Right renal cortex interstitium (tissue), 3 donors: ENCODE measurements at regions not wholly inside any gene's neighbourhood (a gene's known extent, or its start where the extent isn't known, plus 50 kb on each side); places are given as distances from the start of the nearest gene placed in this dataset.

Source experiments
- DNase-seq, 3 donors: peaks; one replicate each; pipeline ENCODE4 v3.0.0-alpha.2; 2013; ENCODE audit warnings: low read depth in 3 of 3, low spot score in 2 of 3

DNA sequence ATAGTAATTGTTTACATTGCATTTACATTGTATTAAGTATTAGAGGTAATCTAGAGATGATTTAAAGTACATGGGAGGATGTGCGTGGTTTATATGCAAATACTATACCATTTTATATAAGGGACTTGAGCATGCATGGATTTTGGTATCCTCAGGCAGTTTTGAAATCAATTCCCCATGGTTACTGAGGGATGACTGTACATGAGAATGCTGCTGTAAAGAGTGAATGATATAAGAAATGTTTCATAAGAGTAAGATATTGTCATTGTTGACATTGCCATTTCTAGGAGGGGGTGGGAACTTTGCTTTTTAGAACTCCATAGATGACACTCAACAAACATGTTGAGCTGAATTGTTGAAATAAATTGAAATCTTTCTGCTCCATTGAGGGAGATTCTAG is 185.0 kb downstream of the SEMA6A start:
- no peak for DNase-seq

GRCh38 chr5:116388564-116389258 is 185.9 kb downstream of the SEMA6A start:
- DNase-seq: no peak

GRCh38 chr5:116387738-116388137 is 186.9 kb downstream of the SEMA6A start:
- DNase-seq: no peak

DNA sequence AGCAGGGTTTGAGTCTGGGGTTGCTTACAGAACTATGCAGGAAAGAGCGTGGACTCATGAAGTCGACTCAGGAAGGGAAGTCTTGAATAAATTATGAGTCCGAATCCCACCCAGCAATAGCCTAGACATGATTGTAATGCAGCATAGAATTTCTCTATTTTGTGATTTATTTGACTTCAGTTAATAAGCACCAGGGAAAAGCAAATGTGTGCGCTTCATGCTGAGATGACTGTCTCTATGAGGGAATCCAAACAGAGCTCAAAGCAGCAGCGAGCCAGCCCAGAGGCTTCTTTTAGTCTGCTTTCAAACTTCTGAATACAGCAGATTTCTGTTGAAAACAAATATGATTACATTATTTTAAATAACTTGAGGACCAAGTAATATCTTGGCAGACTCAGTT is 188.0 kb downstream of the SEMA6A start:
- DNase-seq: no peak

- no peak for DNase-seq
Measured at GRCh38 chr5:116382874-116383266, 191.8 kb downstream of the SEMA6A start.

DNA sequence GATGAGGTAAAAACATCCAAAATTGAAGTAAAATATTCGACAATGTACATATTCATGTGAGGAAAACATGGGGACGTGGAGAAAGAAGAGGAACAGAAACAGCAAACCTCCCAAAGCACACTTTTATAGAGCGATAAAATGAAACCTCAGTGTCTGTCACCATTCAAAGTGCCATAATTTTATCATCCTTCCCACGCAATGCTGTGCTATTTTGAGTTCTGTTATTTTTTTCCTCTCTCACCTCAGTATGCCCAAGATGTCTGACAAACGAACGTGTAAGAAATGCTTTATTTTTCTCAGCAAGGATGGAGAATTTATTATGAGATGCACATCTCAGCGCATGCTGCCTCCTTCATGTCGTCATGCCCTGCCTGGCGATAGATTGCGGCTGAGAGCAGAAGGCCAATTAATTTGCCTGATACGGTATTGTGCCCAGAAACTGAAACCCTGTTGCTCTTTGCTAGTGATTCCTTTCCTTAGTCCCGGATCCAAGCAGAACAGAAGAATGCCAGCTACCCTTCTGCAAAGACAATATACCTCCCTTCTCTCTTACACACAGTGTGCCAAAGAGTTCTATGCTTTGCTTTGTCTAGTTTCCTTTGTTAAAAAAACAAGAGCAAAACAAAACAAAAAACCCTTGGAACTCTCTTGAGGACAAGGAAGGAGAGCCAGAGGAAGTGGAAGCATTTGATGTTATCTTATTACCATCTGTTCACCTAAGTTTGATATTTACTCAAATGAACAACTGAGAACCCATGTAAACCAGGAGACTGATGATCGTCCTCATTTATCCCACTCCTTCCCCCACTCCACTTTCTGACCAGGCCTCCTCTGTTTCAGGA is 192.4 kb downstream of the SEMA6A start:
- no peak for DNase-seq

GRCh38 chr5:116381201-116381600 is 193.4 kb downstream of the SEMA6A start:
- DNase-seq: no peak

DNA sequence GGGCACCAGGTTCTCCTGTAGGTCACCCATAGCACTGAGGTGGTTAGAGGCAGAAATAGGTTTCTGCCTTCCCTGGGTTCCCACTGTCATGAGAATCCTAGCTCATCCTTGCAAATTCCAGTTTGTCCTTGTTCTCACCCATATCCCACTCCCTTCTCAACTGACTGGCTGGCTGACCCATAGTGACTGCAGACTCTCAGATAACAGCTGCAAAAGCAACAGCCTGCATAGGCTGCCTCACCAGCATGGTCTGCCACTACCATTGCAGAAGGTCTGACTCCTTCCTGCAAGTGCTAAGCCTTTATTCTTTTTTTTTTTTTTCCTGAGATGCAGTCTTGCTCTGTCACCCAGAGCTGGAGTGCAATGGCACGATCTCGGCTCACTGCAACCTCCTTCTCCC is 194.0 kb downstream of the SEMA6A start:
- no peak for DNase-seq

DNA sequence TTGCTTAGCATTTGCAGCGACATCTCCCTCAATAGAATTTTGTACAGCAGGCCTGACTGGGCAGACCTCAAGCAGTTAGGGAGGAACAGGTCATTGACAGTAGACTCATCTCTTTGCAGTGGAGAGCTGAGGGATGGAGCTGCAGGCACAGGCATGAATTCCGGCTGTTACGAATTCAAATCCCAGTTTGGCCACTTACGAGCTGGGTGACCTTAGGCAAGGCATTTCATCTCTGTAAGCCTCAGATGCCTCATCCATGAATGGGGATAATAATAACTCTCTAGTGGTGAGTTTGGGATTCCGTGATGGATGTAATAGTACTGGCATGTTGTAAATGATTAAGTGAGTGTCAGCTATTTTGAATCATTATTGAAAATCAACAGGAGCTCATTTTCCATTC is 195.3 kb downstream of the SEMA6A start:
- DNase-seq: no peak

- no peak for DNase-seq
Measured at GRCh38 chr5:116378777-116379121, 195.9 kb downstream of the SEMA6A start.

GRCh38 chr5:116378007-116378776 is 196.4 kb downstream of the SEMA6A start:
- no peak for DNase-seq

GRCh38 chr5:116377276-116378006 is 197.2 kb downstream of the SEMA6A start:
- DNase-seq: no peak

- no peak for DNase-seq
Measured at GRCh38 chr5:116375926-116376325, 198.7 kb downstream of the SEMA6A start.

DNA sequence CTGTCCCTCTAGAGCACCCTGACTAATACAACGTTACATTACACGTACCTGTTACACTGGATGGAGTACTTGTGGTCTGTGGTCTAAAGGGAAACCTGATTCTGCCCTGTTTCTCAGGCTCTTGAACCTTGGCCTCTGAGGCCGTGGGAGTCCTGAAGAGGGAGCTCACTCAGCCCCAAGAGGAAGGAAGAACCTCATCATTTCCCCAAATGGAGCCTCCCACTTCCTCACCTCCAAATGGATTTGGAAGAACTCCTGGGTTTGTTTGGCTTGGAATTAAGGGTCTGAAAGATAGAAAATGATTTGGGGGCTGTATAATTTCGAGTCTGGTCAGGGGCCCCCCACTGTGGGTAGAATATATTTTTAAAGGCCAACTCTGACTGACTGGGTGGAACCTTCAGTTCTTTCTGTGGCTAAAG is 200.2 kb downstream of the SEMA6A start:
- no peak for DNase-seq

DNA sequence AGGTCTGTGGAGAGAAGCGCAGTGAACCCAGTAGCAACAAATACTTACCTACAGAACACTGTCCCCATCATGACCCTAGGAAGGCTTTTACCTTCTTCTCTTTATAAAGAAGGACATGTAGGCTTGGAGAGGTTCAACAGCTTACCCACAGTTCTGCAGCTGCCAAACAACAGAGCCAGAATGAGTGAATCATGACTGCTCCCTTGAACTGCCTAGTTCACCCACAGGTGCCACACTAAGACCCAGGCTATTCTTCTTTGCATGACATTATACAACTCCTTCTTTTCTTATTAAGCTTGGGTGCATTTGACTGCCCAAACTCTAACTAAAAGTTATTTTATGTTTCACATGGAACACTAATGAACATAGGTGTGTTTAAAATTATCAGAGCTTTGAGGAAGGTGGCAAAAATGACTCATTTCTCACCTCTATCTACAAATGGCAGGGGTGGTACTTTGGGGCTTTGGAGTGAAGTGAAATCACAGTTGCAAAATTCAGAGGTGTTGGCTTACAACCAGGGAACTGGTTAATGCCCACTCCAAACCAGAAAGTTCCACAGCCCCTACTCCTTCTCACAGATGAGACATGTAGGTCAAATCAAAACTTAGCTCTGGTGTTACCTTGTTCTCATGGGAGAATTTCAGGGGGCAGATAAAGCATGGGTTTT is 201.6 kb downstream of the SEMA6A start:
- DNase-seq: no peak

DNA sequence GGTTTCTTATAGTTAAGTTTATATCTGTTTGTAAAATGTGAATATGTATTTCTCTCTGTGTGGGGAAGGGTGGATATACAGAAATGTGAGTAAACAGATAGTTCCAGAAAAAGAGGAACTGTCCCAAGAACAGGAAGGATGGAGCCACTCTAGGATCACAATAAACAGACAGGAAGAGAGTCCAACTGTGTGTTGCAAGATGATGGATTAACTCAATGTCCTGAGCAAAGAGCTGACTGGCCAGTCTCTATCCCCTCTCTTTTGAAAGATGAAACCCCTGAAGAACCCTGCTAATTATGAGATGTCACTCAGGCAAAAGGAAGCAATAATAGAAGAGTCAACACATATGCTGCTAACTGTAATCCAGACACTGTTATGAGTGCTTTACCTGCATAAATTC is 202.7 kb downstream of the SEMA6A start:
- no peak for DNase-seq

- DNase-seq: no peak
Measured at GRCh38 chr5:116371431-116371830, 203.2 kb downstream of the SEMA6A start.

GRCh38 chr5:116370886-116371285 is 203.7 kb downstream of the SEMA6A start:
- no peak for DNase-seq

DNA sequence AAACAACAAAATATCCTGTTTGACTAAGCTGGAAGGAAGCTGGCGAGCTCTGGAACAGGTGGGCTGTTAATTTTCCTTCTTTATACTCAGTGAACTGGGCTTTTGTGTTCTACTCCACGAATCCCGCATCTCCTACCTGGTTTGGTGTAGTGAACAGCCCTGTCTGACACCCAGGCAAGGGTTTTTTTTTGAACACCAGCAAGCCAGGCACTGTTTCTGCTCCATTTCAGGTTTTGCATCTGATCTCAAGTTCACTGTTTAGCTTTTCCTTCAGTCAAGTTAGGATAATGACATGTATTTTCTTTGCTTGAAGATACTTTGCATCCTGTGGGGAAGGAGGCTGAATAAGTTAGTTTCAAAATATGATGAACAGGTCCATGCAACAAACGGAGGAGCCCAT is 204.5 kb downstream of the SEMA6A start:
- no peak for DNase-seq

- DNase-seq: no peak
Measured at GRCh38 chr5:116365006-116365496, 209.6 kb downstream of the SEMA6A start.
